ENCODE measurements at regions not wholly inside any gene's neighbourhood (a gene's known extent, or its start where the extent isn't known, plus 50 kb on each side); places are given as distances from the start of the nearest gene placed in this dataset.

DNA sequence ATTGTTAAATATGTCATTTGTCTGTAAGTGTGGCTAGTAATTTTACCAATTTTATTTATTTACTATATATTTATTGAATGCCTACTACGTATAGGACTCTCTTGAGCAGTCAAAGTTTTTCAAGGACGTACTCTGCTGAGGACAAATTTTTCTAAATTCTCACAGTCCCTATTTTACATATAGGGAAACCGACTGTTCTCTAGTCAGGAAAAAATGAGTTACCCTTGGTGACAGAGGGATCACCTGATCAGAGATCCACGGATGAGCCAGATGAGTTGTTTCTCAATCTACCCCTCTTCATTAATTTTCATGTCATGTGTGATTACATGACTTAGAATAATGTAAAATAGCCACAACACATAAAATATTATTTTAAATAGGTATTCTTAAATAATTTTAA, 96.2 kb upstream of the SLC38A2 start:
- Histone ChIP-seq H3K4me1 (ENCODE audit: control insufficient read depth, insufficient read depth, low read length) (peaks cover 5% of the 10 kb centered on the region), H3K27me3 (ENCODE audit: control insufficient read depth, insufficient read depth, low read length) (no peaks in the 10 kb centered on the region), H3K4me3 (ENCODE audit: low read depth, low read length) (no peak overlapping the region), H3K27ac (ENCODE audit: low read depth, low read length) (no peak overlapping the region), H3K9me3 (ENCODE audit: control insufficient read depth, insufficient read depth, low read depth, low read length) (peaks cover 14% of the 10 kb centered on the region), H3K36me3 (ENCODE audit: control insufficient read depth, insufficient read depth, low read length) (no peaks in the 10 kb centered on the region), H3K9ac (ENCODE audit: low read length) (no peak overlapping the region)

DNA sequence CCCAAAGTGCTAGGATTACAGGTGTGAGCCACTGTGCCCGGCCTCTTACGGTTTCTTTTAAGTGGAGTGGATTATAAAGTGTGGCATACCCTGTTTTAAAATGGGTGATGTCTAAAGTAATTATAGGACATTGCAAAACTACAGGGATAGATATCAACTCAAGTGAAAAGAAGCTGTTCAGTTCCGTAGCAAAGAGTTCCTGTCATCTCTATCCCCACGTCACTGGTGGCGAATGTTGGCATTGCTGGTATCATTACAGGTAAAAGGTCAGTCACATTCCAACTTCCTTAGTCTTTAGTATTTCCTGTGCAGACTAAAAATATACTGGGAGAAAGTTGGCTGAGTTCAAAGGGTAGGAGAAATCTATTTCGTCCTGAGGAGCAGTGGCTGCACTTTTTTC, 95.6 kb upstream of the SLC38A2 start:
- Histone ChIP-seq H3K9ac (ENCODE audit: low read length) (no peak overlapping the region), H3K27ac (ENCODE audit: low read depth, low read length) (no peak overlapping the region), H3K9me3 (ENCODE audit: control insufficient read depth, insufficient read depth, low read depth, low read length) (peaks cover 14% of the 10 kb centered on the region), H3K36me3 (ENCODE audit: control insufficient read depth, insufficient read depth, low read length) (no peaks in the 10 kb centered on the region), H3K27me3 (ENCODE audit: control insufficient read depth, insufficient read depth, low read length) (no peaks in the 10 kb centered on the region), H3K4me3 (ENCODE audit: low read depth, low read length) (no peak overlapping the region), H3K4me1 (ENCODE audit: control insufficient read depth, insufficient read depth, low read length) (no peaks in the 10 kb centered on the region)

DNA sequence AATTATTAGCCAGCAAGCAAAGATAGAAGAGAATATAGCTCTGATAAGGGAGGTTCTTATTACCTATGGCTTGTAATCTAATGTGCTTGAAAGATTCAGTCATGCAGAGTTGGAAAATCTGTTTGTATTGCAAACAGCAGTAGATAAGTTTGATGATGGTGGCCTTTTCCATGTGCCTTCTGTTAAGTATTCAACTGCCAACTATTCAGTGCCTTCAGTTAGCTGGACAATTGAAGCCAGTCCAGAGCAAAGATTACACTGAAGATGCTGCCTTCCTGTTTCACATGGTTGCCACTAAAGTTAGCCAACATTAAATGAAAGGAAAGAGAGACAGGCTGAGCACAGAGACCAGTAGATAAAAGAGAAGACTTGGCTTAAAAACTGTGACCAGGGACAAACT, 92.7 kb upstream of the SLC38A2 start:
- no peaks in the 10 kb centered on the region for H3K27me3 ChIP-seq (ENCODE audit: control insufficient read depth, insufficient read depth, low read length)
- peaks cover 14% of the 10 kb centered on the region for H3K9me3 ChIP-seq (ENCODE audit: control insufficient read depth, insufficient read depth, low read depth, low read length)
- H3K9ac ChIP-seq (ENCODE audit: low read length) = no peak overlapping the region
- no peak overlapping the region for H3K27ac ChIP-seq (ENCODE audit: low read depth, low read length)
- no peaks in the 10 kb centered on the region for H3K36me3 ChIP-seq (ENCODE audit: control insufficient read depth, insufficient read depth, low read length)
- peaks cover 1% of the 10 kb centered on the region; the same call in 1 of the 2 replicates for H3K4me1 ChIP-seq (ENCODE audit: control insufficient read depth, insufficient read depth, low read length)
- no peak overlapping the region for H3K4me3 ChIP-seq (ENCODE audit: low read depth, low read length)

DNA sequence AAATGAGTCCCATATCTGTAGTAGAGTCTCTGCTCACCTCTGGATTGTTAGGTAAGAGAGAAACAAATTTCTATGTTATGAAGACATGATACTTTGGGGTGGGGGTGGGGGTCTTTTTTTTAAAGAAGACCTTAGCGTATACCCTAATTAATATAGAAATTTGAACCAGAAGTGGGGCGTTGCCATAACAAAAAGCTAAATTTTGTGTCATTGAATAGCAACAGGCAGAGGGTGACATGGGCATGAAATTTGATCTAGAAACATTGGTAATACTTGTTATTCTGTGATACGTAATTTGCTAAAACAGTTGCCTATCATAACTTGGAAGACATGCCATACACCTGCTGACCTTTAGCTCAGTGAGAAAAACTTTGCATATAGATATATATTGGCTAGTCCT, 92.3 kb upstream of the SLC38A2 start:
- Histone ChIP-seq H3K27ac (ENCODE audit: low read depth, low read length) (no peak overlapping the region), H3K9ac (ENCODE audit: low read length) (no peak overlapping the region), H3K36me3 (ENCODE audit: control insufficient read depth, insufficient read depth, low read length) (no peaks in the 10 kb centered on the region), H3K27me3 (ENCODE audit: control insufficient read depth, insufficient read depth, low read length) (no peaks in the 10 kb centered on the region), H3K4me3 (ENCODE audit: low read depth, low read length) (no peak overlapping the region), H3K9me3 (ENCODE audit: control insufficient read depth, insufficient read depth, low read depth, low read length) (peaks cover 14% of the 10 kb centered on the region), H3K4me1 (ENCODE audit: control insufficient read depth, insufficient read depth, low read length) (peaks cover 5% of the 10 kb centered on the region; the same call in 1 of the 2 replicates)

DNA sequence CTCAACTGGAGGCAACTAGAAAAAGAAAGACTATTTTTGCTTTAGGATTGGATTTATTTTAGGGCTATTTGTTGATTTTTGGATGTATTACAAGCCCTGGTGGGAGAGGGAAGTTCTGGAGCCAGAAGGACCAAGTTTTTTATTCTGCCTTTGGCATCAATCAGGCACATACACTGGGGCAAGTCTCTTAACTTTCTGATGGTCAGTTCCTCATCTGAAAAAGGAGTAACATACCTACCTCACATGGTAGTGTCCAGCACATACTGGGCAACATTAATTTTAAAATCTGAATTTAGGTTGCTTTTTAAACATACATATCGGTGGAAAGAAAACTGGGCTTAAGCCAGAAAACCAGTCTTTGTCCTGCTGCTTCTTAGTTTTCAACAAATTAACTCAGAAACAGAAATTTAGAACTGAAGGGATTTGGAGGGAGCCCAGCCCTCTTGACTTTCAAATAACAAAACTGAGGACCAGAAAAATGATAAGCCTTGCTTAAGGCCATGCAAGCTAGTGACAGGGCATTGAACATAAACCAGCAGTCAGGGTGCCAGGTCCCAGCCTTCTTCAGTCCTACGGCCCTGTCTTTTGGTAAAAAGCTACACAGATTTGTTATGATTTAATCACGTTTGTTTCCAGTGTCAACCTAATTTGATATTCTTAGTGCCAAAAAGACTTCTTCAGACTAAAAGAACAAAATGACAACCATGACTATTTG, 90.2 kb upstream of the SLC38A2 start:
- H3K9ac ChIP-seq (ENCODE audit: low read length) = no peak overlapping the region
- peaks cover 19% of the 10 kb centered on the region for H3K4me1 ChIP-seq (ENCODE audit: control insufficient read depth, insufficient read depth, low read length)
- H3K27ac ChIP-seq (ENCODE audit: low read depth, low read length) = no peak overlapping the region
- H3K36me3 ChIP-seq (ENCODE audit: control insufficient read depth, insufficient read depth, low read length) = no peaks in the 10 kb centered on the region
- H3K9me3 ChIP-seq (ENCODE audit: control insufficient read depth, insufficient read depth, low read depth, low read length) = peaks cover 14% of the 10 kb centered on the region
- no peaks in the 10 kb centered on the region for H3K27me3 ChIP-seq (ENCODE audit: control insufficient read depth, insufficient read depth, low read length)
- H3K4me3 ChIP-seq (ENCODE audit: low read depth, low read length) = no peak overlapping the region

DNA sequence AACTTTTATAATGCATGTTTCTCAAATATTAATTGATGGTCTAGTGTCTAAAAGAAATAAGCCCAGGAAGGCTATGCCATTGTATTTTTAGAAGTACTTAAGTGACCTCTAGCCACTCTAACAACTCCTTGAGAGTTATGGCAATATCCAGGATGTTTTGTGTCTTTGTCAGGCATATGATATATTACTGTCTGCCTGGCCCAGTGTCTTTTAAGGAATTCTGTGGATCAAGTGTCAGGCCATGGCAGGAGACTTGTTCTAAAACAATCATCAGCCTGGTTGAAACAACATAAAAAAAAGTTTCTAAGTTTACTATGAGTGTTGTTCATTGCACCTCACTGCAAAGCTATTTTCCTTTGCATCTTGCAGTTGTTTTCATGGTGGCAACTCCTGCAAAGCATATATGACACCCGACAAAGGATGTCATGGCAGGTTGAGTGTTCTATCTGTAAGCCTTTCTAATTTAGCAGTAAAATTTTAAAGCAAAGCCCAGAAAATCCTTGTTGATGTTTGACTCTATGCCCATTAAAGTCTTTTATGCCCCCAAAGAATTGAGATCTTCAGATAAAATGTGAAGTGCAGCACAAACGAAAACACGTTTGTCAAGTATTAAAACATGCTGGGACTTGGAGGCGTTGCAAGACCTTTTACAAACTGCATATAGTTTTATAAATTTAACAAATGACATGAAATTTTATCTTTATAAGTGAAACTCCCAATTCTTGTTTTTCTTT, 89.5 kb upstream of the SLC38A2 start:
- H3K9me3 ChIP-seq (ENCODE audit: control insufficient read depth, insufficient read depth, low read depth, low read length) = peaks cover 14% of the 10 kb centered on the region
- no peak overlapping the region for H3K9ac ChIP-seq (ENCODE audit: low read length)
- no peak overlapping the region for H3K27ac ChIP-seq (ENCODE audit: low read depth, low read length)
- peaks cover 19% of the 10 kb centered on the region for H3K4me1 ChIP-seq (ENCODE audit: control insufficient read depth, insufficient read depth, low read length)
- no peaks in the 10 kb centered on the region for H3K36me3 ChIP-seq (ENCODE audit: control insufficient read depth, insufficient read depth, low read length)
- H3K27me3 ChIP-seq (ENCODE audit: control insufficient read depth, insufficient read depth, low read length) = no peaks in the 10 kb centered on the region
- H3K4me3 ChIP-seq (ENCODE audit: low read depth, low read length) = no peak overlapping the region

DNA sequence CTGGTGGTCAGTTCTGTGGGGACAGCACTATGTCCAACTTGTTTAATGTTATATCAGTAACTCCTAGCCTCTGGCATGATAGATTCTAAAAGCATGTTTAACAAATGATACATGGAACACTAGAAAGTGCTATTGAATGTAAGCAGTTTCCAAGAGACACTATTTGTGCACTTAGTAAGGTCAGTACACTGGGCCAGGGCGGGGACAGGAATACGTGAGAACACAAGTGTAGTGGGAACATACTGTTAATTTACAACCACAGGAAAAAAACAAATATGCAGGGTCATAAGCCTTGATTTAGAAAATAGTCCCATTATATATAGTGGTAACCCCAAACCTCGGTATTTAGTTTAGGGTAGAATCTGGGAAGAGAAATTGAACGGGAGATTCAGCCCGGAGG, 88.9 kb upstream of the SLC38A2 start:
- peaks cover 14% of the 10 kb centered on the region for H3K9me3 ChIP-seq (ENCODE audit: control insufficient read depth, insufficient read depth, low read depth, low read length)
- H3K36me3 ChIP-seq (ENCODE audit: control insufficient read depth, insufficient read depth, low read length) = no peaks in the 10 kb centered on the region
- no peak overlapping the region for H3K9ac ChIP-seq (ENCODE audit: low read length)
- no peak overlapping the region for H3K27ac ChIP-seq (ENCODE audit: low read depth, low read length)
- H3K4me3 ChIP-seq (ENCODE audit: low read depth, low read length) = no peak overlapping the region
- no peaks in the 10 kb centered on the region for H3K27me3 ChIP-seq (ENCODE audit: control insufficient read depth, insufficient read depth, low read length)
- H3K4me1 ChIP-seq (ENCODE audit: control insufficient read depth, insufficient read depth, low read length) = peaks cover 19% of the 10 kb centered on the region

DNA sequence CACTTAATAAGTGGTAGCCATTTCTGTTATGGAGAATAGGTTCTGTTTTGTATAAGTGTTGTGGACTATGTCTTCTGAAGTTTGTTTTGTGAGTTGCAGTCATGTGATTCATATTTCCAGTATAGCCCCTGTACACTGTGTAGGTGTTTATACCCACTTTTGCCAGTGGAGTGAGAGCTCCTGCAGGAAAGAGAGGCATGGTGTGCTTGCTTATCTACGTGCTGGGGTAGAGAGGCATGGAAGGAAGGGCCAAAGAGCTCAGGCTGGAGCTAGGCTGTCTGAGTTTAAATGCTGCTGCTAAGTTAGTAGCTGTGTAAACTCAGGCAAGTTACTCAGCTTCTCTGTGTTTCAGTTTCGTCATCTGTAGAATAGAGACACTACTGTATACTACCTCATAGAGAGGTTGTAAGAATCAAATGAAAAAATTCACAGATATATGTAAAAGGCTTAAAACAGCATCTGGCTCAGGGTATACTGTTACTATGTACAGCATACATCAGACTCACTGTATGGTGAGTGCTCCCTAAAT, 88.2 kb upstream of the SLC38A2 start:
- peaks cover 14% of the 10 kb centered on the region for H3K9me3 ChIP-seq (ENCODE audit: control insufficient read depth, insufficient read depth, low read depth, low read length)
- no peak overlapping the region for H3K27ac ChIP-seq (ENCODE audit: low read depth, low read length)
- H3K4me3 ChIP-seq (ENCODE audit: low read depth, low read length) = no peak overlapping the region
- no peak overlapping the region for H3K9ac ChIP-seq (ENCODE audit: low read length)
- H3K36me3 ChIP-seq (ENCODE audit: control insufficient read depth, insufficient read depth, low read length) = no peaks in the 10 kb centered on the region
- H3K27me3 ChIP-seq (ENCODE audit: control insufficient read depth, insufficient read depth, low read length) = no peaks in the 10 kb centered on the region
- peaks cover 19% of the 10 kb centered on the region for H3K4me1 ChIP-seq (ENCODE audit: control insufficient read depth, insufficient read depth, low read length)

DNA sequence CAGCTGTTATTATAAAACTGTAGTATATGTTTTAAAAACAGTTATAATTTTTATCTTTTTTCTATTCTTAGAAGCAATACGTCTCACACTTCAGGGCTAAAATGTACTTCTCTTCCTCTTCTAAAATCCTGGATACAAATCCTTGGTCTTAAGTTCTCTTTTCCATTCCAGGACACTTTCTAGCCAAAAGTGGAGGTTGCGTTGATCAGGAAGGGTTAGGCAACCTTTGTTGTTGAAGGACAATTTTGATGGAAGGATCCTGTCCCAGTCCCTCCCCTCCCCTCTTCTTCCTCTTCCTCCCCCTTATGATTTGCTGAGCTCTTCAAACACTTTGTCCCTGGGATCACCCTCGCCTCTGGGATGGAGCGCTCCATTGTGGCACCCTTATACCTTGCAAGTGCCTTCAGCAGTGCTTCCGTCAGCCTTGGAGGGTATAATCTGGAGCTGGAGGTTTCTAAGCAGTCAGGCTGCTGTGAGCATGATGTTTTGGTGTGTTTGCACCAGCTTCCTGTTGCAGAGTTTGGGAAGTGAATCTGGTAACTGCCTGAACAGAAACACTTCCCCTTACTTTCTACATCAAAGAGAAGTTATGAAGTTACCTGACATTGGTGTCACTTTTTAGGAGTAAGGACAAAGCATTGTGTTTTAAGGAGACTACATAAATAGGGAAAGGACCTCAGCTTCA, 87.4 kb upstream of the SLC38A2 start:
- Histone ChIP-seq H3K9ac (ENCODE audit: low read length) (no peak overlapping the region), H3K27ac (ENCODE audit: low read depth, low read length) (no peak overlapping the region), H3K36me3 (ENCODE audit: control insufficient read depth, insufficient read depth, low read length) (no peaks in the 10 kb centered on the region), H3K4me3 (ENCODE audit: low read depth, low read length) (no peak overlapping the region), H3K9me3 (ENCODE audit: control insufficient read depth, insufficient read depth, low read depth, low read length) (peaks cover 8% of the 10 kb centered on the region), H3K4me1 (ENCODE audit: control insufficient read depth, insufficient read depth, low read length) (peaks cover 19% of the 10 kb centered on the region), H3K27me3 (ENCODE audit: control insufficient read depth, insufficient read depth, low read length) (no peaks in the 10 kb centered on the region)

DNA sequence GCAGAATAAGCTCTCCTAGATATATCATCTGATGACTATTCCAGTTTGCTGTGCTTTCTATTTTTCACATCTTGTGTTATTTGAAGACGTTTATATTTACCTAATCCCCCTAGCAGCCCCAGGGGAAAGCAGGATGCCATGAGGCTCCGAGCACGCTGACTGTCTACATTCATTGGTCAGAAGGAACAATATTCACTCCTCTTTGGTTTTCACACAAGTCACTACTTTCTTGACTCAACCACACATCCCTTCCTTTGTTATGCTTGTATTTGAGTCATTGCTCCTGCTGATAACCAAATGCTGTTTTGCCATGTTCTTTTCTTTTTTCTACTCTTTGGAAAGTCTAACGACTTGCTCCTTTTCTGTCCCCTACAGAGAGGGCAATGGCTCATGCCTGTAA, 86.5 kb upstream of the SLC38A2 start:
- no peak overlapping the region for H3K4me3 ChIP-seq (ENCODE audit: low read depth, low read length)
- H3K4me1 ChIP-seq (ENCODE audit: control insufficient read depth, insufficient read depth, low read length) = peaks cover 19% of the 10 kb centered on the region
- H3K27me3 ChIP-seq (ENCODE audit: control insufficient read depth, insufficient read depth, low read length) = no peaks in the 10 kb centered on the region
- no peaks in the 10 kb centered on the region for H3K36me3 ChIP-seq (ENCODE audit: control insufficient read depth, insufficient read depth, low read length)
- no peak overlapping the region; the same call in 1 of the 2 replicates for H3K27ac ChIP-seq (ENCODE audit: low read depth, low read length)
- H3K9ac ChIP-seq (ENCODE audit: low read length) = no peak overlapping the region
- no peaks in the 10 kb centered on the region for H3K9me3 ChIP-seq (ENCODE audit: control insufficient read depth, insufficient read depth, low read depth, low read length)

All from HUES6 (cell line).